ENCODE measurements at regions not wholly inside any gene's neighbourhood (a gene's known extent, or its start where the extent isn't known, plus 50 kb on each side); places are given as distances from the start of the nearest gene placed in this dataset.

DNA sequence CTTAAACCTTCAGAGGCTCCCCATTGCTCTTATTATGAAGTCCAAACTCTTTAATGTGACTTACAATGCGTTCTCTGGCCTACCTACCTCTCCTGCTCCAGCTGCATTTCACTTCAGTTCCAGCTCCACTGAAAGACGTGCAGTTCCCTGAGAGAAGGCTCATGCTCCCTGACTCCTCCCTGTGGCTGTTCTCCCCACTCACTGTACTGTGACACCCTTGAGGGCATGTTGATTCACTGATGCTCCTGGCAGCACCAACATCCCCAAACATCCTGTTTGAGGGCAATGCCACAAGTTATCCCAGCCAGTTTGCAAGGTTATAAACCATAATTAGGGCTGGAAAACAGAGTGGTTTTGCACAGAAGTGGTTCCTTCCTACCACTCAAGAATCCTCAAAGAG is 111.2 kb downstream of the LSM5 start:
- WGBS, result 38% methylated on average over 2 of the region's 2 CpGs
- no peaks in the 10 kb centered on the region for H3K4me1 ChIP-seq (ENCODE audit: control insufficient read depth in 4 of 4, insufficient read depth in 4 of 4, low read length in 3 of 4)
- H3K9me3 ChIP-seq (ENCODE audit: control insufficient read depth in 4 of 4, low read length in 3 of 4), result no peaks in the 10 kb centered on the region
- H3K27ac ChIP-seq (ENCODE audit: low read depth in 1 of 2, low read length in 2 of 2), result no peak overlapping the region
- H3K36me3 ChIP-seq (ENCODE audit: control insufficient read depth in 4 of 4, insufficient read depth in 3 of 4, low read depth in 1 of 4, low read length in 3 of 4), result no peaks in the 10 kb centered on the region
- TF ChIP-seq, protein P1, sequence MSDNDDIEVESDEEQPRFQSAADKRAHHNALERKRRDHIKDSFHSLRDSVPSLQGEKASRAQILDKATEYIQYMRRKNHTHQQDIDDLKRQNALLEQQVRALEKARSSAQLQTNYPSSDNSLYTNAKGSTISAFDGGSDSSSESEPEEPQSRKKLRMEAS (IDR thresholded peaks at IDR 0.05), result no peak
- TF ChIP-seq EGR1 (IDR thresholded peaks at IDR 0.05; ENCODE audit: low read depth in 2 of 2) (no peak), NR2F2 (IDR thresholded peaks at IDR 0.05) (no peak), FOXA2 (IDR thresholded peaks at IDR 0.05) (no peak), JUND (IDR thresholded peaks at IDR 0.05) (no peak), SP1 (IDR thresholded peaks at IDR 0.05) (no peak), RAD21 (IDR thresholded peaks at IDR 0.05) (no peak), RXRA (IDR thresholded peaks at IDR 0.05) (no peak), FOXA1 (IDR thresholded peaks at IDR 0.05) (no peak), YY1 (IDR thresholded peaks at IDR 0.05) (no peak)
- TF ChIP-seq, protein P2, sequence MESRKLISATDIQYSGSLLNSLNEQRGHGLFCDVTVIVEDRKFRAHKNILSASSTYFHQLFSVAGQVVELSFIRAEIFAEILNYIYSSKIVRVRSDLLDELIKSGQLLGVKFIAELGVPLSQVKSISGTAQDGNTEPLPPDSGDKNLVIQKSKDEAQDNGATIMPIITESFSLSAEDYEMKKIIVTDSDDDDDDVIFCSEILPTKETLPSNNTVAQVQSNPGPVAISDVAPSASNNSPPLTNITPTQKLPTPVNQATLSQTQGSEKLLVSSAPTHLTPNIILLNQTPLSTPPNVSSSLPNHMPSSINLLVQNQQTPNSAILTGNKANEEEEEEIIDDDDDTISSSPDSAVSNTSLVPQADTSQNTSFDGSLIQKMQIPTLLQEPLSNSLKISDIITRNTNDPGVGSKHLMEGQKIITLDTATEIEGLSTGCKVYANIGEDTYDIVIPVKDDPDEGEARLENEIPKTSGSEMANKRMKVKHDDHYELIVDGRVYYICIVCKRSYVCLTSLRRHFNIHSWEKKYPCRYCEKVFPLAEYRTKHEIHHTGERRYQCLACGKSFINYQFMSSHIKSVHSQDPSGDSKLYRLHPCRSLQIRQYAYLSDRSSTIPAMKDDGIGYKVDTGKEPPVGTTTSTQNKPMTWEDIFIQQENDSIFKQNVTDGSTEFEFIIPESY (IDR thresholded peaks at IDR 0.05), result no peak
- TF ChIP-seq, protein P3, sequence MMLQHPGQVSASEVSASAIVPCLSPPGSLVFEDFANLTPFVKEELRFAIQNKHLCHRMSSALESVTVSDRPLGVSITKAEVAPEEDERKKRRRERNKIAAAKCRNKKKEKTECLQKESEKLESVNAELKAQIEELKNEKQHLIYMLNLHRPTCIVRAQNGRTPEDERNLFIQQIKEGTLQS (IDR thresholded peaks at IDR 0.05), result no peak
- DNase-seq (ENCODE audit: low spot score), result no peak
- no peak overlapping the region for H3K9ac ChIP-seq (ENCODE audit: low read depth in 1 of 2, low read length in 2 of 2)
- H3K4me3 ChIP-seq (ENCODE audit: low read depth in 1 of 3, low read length in 3 of 3), result no peak overlapping the region
- peaks cover 0 to 9% (median 0%) of the 10 kb centered on the region in 4 donors for H3K27me3 ChIP-seq (ENCODE audit: control insufficient read depth in 4 of 4, insufficient read depth in 4 of 4, low read length in 3 of 4)

DNA sequence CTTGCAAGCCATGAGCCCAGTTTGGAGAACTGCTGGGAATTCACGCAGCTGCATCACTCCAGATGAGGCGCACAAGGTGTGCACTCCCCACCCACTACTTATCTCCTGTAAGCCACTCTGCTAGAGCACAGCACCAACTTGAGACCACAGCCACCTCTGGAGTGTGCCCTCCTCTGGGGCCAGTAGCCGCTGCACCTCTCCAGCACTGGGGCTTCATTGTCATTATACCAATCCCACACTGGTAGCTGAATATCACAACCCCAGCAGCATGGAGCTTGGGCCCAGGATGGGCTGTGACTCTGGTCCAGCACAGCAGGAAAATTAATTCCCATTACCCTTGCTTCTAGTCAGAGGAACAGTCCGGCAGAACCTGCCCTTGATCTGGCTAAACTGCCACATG is 125.6 kb downstream of the LSM5 start:
- no peak for DNase-seq (ENCODE audit: low spot score)
- no peaks in the 10 kb centered on the region for H3K4me1 ChIP-seq (ENCODE audit: control insufficient read depth in 4 of 4, insufficient read depth in 4 of 4, low read length in 3 of 4)
- H3K9me3 ChIP-seq (ENCODE audit: control insufficient read depth in 4 of 4, low read length in 3 of 4), result peaks cover 0 to 3% (median 0%) of the 10 kb centered on the region in 4 donors
- H3K9ac ChIP-seq (ENCODE audit: low read depth in 1 of 2, low read length in 2 of 2), result no peak overlapping the region
- WGBS, result 91% methylated on average over 4 of the region's 4 CpGs
- H3K4me3 ChIP-seq (ENCODE audit: low read depth in 1 of 3, low read length in 3 of 3), result no peak overlapping the region
- peaks cover 0 to 5% (median 1%) of the 10 kb centered on the region in 4 donors for H3K27me3 ChIP-seq (ENCODE audit: control insufficient read depth in 4 of 4, insufficient read depth in 4 of 4, low read length in 3 of 4)
- no peak overlapping the region for H3K27ac ChIP-seq (ENCODE audit: low read depth in 1 of 2, low read length in 2 of 2)
- no peak for TF ChIP-seq HNF4G (IDR thresholded peaks at IDR 0.05)
- no peak for TF ChIP-seq FOXA2 (IDR thresholded peaks at IDR 0.05)
- TF ChIP-seq YY1 (IDR thresholded peaks at IDR 0.05), result no peak
- TF ChIP-seq RAD21 (IDR thresholded peaks at IDR 0.05), result no peak
- no peak for TF ChIP-seq TAF1 (conservative IDR thresholded peaks at IDR 0.05)
- TF ChIP-seq JUND (IDR thresholded peaks at IDR 0.05), result no peak
- no peak for TF ChIP-seq FOXA1 (IDR thresholded peaks at IDR 0.05)
- no peak for TF ChIP-seq SP1 (IDR thresholded peaks at IDR 0.05)
- TF ChIP-seq, protein P2 (IDR thresholded peaks at IDR 0.05), result no peak
- TF ChIP-seq NR2F2 (IDR thresholded peaks at IDR 0.05), result no peak
- TF ChIP-seq, protein P4, sequence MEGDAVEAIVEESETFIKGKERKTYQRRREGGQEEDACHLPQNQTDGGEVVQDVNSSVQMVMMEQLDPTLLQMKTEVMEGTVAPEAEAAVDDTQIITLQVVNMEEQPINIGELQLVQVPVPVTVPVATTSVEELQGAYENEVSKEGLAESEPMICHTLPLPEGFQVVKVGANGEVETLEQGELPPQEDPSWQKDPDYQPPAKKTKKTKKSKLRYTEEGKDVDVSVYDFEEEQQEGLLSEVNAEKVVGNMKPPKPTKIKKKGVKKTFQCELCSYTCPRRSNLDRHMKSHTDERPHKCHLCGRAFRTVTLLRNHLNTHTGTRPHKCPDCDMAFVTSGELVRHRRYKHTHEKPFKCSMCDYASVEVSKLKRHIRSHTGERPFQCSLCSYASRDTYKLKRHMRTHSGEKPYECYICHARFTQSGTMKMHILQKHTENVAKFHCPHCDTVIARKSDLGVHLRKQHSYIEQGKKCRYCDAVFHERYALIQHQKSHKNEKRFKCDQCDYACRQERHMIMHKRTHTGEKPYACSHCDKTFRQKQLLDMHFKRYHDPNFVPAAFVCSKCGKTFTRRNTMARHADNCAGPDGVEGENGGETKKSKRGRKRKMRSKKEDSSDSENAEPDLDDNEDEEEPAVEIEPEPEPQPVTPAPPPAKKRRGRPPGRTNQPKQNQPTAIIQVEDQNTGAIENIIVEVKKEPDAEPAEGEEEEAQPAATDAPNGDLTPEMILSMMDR (IDR thresholded peaks at IDR 0.05; ENCODE audit: low read depth, low read length, missing input control), result no peak
- TF ChIP-seq, protein P1 (IDR thresholded peaks at IDR 0.05), result no peak
- no peak for TF ChIP-seq GABPA (IDR thresholded peaks at IDR 0.05 in 1 of 2, conservative IDR thresholded peaks at IDR 0.05 in 1 of 2)
- no peak for TF ChIP-seq EGR1 (IDR thresholded peaks at IDR 0.05; ENCODE audit: low read depth in 2 of 2)
- TF ChIP-seq, protein P5, sequence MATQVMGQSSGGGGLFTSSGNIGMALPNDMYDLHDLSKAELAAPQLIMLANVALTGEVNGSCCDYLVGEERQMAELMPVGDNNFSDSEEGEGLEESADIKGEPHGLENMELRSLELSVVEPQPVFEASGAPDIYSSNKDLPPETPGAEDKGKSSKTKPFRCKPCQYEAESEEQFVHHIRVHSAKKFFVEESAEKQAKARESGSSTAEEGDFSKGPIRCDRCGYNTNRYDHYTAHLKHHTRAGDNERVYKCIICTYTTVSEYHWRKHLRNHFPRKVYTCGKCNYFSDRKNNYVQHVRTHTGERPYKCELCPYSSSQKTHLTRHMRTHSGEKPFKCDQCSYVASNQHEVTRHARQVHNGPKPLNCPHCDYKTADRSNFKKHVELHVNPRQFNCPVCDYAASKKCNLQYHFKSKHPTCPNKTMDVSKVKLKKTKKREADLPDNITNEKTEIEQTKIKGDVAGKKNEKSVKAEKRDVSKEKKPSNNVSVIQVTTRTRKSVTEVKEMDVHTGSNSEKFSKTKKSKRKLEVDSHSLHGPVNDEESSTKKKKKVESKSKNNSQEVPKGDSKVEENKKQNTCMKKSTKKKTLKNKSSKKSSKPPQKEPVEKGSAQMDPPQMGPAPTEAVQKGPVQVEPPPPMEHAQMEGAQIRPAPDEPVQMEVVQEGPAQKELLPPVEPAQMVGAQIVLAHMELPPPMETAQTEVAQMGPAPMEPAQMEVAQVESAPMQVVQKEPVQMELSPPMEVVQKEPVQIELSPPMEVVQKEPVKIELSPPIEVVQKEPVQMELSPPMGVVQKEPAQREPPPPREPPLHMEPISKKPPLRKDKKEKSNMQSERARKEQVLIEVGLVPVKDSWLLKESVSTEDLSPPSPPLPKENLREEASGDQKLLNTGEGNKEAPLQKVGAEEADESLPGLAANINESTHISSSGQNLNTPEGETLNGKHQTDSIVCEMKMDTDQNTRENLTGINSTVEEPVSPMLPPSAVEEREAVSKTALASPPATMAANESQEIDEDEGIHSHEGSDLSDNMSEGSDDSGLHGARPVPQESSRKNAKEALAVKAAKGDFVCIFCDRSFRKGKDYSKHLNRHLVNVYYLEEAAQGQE (IDR thresholded peaks at IDR 0.05), result no peak
- no peak for TF ChIP-seq RXRA (IDR thresholded peaks at IDR 0.05)
- no peak for TF ChIP-seq HNF4A (conservative IDR thresholded peaks at IDR 0.05)
- TF ChIP-seq, protein P3 (IDR thresholded peaks at IDR 0.05), result no peak
- no peaks in the 10 kb centered on the region for H3K36me3 ChIP-seq (ENCODE audit: control insufficient read depth in 4 of 4, insufficient read depth in 3 of 4, low read depth in 1 of 4, low read length in 3 of 4)
